ENCODE measurements at regions not wholly inside any gene's neighbourhood (a gene's known extent, or its start where the extent isn't known, plus 50 kb on each side); places are given as distances from the start of the nearest gene placed in this dataset.

DNA sequence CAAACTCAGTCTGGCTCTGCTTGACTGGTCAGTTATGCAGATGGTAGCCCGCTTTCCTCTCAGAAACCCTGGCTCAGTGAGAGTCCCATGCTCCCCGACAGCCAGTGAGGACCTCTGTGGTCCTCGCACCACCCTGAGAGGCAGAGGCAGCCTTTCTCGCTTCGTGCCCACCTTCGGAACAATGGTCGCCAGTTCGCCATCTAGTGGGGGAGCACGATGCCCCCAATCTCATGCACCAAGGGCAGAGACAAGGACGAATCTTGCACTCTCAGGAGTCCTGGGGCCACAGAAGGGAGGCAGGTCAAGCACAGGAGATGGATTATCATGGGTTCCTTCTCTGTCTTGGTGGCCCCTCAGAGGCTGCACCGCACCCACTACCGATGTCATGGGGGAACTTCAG lies 75.2 kb downstream of the RHCG start:
- Histone ChIP-seq H3K4me1 (ENCODE audit: low read depth) (no peaks in the 10 kb centered on the region), H3K27me3 (peaks cover 91% of the 10 kb centered on the region), H3K9me3 (ENCODE audit: low read depth) (no peaks in the 10 kb centered on the region), H3K27ac (no peak overlapping the region), H3K4me3 (no peak overlapping the region), H3K36me3 (no peaks in the 10 kb centered on the region)
- TF ChIP-seq, protein P1, sequence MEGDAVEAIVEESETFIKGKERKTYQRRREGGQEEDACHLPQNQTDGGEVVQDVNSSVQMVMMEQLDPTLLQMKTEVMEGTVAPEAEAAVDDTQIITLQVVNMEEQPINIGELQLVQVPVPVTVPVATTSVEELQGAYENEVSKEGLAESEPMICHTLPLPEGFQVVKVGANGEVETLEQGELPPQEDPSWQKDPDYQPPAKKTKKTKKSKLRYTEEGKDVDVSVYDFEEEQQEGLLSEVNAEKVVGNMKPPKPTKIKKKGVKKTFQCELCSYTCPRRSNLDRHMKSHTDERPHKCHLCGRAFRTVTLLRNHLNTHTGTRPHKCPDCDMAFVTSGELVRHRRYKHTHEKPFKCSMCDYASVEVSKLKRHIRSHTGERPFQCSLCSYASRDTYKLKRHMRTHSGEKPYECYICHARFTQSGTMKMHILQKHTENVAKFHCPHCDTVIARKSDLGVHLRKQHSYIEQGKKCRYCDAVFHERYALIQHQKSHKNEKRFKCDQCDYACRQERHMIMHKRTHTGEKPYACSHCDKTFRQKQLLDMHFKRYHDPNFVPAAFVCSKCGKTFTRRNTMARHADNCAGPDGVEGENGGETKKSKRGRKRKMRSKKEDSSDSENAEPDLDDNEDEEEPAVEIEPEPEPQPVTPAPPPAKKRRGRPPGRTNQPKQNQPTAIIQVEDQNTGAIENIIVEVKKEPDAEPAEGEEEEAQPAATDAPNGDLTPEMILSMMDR (IDR thresholded peaks at IDR 0.05; ENCODE audit: low read depth, low read length): no peak
- no peak for DNase-seq (ENCODE audit: low read depth in 1 of 2, low spot score in 1 of 2)

DNA sequence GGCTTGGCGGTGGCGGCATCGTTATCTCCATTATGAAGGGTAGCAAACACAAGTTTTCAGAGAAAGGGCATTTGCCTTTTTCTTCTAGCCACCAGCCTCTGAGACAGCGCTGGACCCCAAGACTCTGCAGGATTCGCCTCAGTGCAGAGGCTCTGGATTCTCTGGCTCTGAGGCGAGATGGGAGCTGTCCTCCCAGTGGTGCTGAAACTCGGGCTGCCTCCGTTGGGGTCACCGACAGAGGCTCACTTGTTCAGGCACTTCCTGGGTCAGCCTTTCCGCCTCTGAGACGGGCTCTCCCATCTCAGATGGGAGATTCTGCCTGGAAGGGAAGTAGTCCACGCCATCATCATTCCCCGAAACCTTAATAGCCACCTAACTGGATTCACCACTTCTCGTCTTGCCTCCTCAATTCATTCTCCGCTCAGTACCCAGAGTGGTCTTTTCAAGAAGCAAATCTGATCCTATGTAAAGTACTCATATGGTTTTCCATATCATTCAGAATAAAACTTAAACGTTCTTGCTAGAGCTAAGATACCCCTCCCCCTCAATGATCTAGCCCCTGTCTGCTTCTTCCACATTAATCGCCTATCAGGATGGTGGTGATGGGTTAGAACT lies 76.9 kb downstream of the RHCG start:
- Histone ChIP-seq H3K4me3 (no peak overlapping the region), H3K36me3 (no peaks in the 10 kb centered on the region), H3K27ac (no peak overlapping the region), H3K9me3 (ENCODE audit: low read depth) (no peaks in the 10 kb centered on the region), H3K4me1 (ENCODE audit: low read depth) (no peaks in the 10 kb centered on the region), H3K27me3 (peaks cover 96% of the 10 kb centered on the region)
- DNase-seq (ENCODE audit: low read depth in 1 of 2, low spot score in 1 of 2): peak; percentile 60 to 87
- TF ChIP-seq, protein P1 (IDR thresholded peaks at IDR 0.05; ENCODE audit: low read depth, low read length): no peak

GRCh38 chr15:89417206-89417725 lies 79.1 kb downstream of the RHCG start:
- Histone ChIP-seq H3K36me3 (no peaks in the 10 kb centered on the region), H3K9me3 (ENCODE audit: low read depth) (no peaks in the 10 kb centered on the region), H3K4me3 (no peak overlapping the region), H3K4me1 (ENCODE audit: low read depth) (no peaks in the 10 kb centered on the region), H3K27me3 (peaks cover 99% of the 10 kb centered on the region), H3K27ac (no peak overlapping the region)
- TF ChIP-seq, protein P1 (IDR thresholded peaks at IDR 0.05; ENCODE audit: low read depth, low read length): no peak
- no peak for DNase-seq (ENCODE audit: low read depth in 1 of 2, low spot score in 1 of 2)

- DNase-seq (ENCODE audit: low read depth in 1 of 2, low spot score in 1 of 2): peak; percentile 72 to 84
- TF ChIP-seq, protein P1 (IDR thresholded peaks at IDR 0.05; ENCODE audit: low read depth, low read length): peak; percentile 93
- no peaks in the 10 kb centered on the region for H3K9me3 ChIP-seq (ENCODE audit: low read depth)
- H3K36me3 ChIP-seq: no peaks in the 10 kb centered on the region
- no peak overlapping the region for H3K27ac ChIP-seq
- peaks cover 99% of the 10 kb centered on the region for H3K27me3 ChIP-seq
- no peaks in the 10 kb centered on the region for H3K4me1 ChIP-seq (ENCODE audit: low read depth)
- H3K4me3 ChIP-seq: no peak overlapping the region
These were observed 79.8 kb downstream of the RHCG start for GRCh38 chr15:89416339-89417183.

GRCh38 chr15:89414571-89414970 lies 79.9 kb upstream of the POLG start:
- DNase-seq (ENCODE audit: low read depth in 1 of 2, low spot score in 1 of 2): no peak
- Histone ChIP-seq H3K27ac (no peak overlapping the region), H3K4me1 (ENCODE audit: low read depth) (no peaks in the 10 kb centered on the region), H3K9me3 (ENCODE audit: low read depth) (no peaks in the 10 kb centered on the region), H3K36me3 (no peaks in the 10 kb centered on the region), H3K4me3 (no peak overlapping the region), H3K27me3 (peaks cover 99% of the 10 kb centered on the region)
- TF ChIP-seq, protein P1 (IDR thresholded peaks at IDR 0.05; ENCODE audit: low read depth, low read length): no peak

Data from cardiac muscle cell (in vitro differentiated cells and primary cell).